22Rv1 (cell line): ENCODE measurements at regions not wholly inside any gene's neighbourhood (a gene's known extent, or its start where the extent isn't known, plus 50 kb on each side); places are given as distances from the start of the nearest gene placed in this dataset.

Experiments
- CTCF ChIP-seq: fragments of 450-650 bp; IDR thresholded peaks from 2 replicates; pipeline ENCODE4 v1.5.1; 2017; ENCODE audit warnings: mild to moderate bottlenecking
- ZFX ChIP-seq: fragments of 450-650 bp; IDR thresholded peaks from 2 replicates; pipeline ENCODE4 v1.6.1; 2017; ENCODE audit warnings: antibody characterized with exemption, borderline replicate concordance

GRCh38 chr9:32069969-32070368 lies 314.5 kb upstream of the ACO1 start:
- TF ChIP-seq CTCF (no peak), ZFX (no peak)
